HEK293 (cell line): ENCODE measurements at regions not wholly inside any gene's neighbourhood (a gene's known extent, or its start where the extent isn't known, plus 50 kb on each side); places are given as distances from the start of the nearest gene placed in this dataset.
"Not testable (repeated sequence)": the region's sequence is repeated elsewhere in the genome, so short reads cannot be mapped to it uniquely, and the experiment has no call there.

Source experiments
- CTCF ChIA-PET: fragments of 350-600 bp; formaldehyde crosslinking; extraction: SDS; loops from one replicate; lab custom pipeline; 2021; ENCODE audit warnings: antibody characterized with exemption; lab: Yijun Ruan, JAX
- POLR2A ChIA-PET: fragments of 300-600 bp; formaldehyde crosslinking; extraction: SDS; loops from one replicate; lab custom pipeline; 2020; ENCODE audit warnings: antibody characterized with exemption, inconsistent platforms; lab: Yijun Ruan, JAX
- H3K27ac ChIP-seq: fragments of 200-500 bp; sonication (Bioruptor generic); 2 replicates; pipeline ENCODE4 v1.5.1; 2014; ENCODE audit warnings: low read depth, low read length, control low read depth, inconsistent platforms; ENCODE audit errors: extremely low read depth
- H3K36me3 ChIP-seq, 2 experiments: fragments of 200-500 bp in 1 of 2; sonication (Bioruptor generic) in 1 of 2; 1 replicate in 1 of 2; 2 replicates in 1 of 2; pipeline ENCODE4 v1.5.1; 2014 to 2017; ENCODE audit warnings: inconsistent platforms in 2 of 2, low read length in 2 of 2; ENCODE audit not compliant: control insufficient read depth in 2 of 2, insufficient read depth in 1 of 2
- H3K4me1 ChIP-seq: fragments of 200-500 bp; sonication (Bioruptor generic); 2 replicates; pipeline ENCODE4 v1.5.1; 2014; ENCODE audit warnings: mild to moderate bottlenecking, low read length, inconsistent platforms; ENCODE audit not compliant: control insufficient read depth, insufficient read depth
- H3K4me3 ChIP-seq: 2 replicates; pipeline ENCODE4 v1.5.1; 2011; ENCODE audit warnings: low read depth, mild to moderate bottlenecking, control low read depth, low read length, moderate library complexity
- H3K9me3 ChIP-seq: fragments of 200-500 bp; sonication (Bioruptor generic); 2 replicates; pipeline ENCODE4 v1.5.1; 2014; ENCODE audit warnings: low read depth, low read length, inconsistent platforms; ENCODE audit not compliant: control insufficient read depth, insufficient read depth

DNA sequence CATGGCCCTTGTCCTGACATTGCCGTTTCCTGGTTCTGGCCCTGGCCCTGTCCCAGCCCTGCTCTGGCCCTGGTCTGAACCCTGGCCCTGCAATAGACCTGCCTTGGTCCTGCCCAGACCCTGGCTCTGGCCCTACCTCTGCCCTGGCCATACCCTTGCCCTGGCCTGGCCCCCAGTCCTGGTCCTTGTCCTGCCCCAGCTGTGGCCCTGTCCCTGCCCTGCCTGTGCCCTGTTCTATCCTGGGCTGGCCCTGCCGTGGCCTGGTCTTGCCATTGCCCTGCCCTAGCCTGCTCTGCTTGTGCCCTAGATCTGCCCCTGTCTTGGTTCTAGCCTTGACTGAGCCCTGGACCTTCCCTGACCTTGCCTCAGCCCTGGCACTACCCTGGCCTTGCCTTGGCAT lies 1560.1 kb downstream of the RPIA start:
- H3K27ac ChIP-seq, H3K36me3 ChIP-seq, H3K4me3 ChIP-seq, H3K4me1 ChIP-seq, CTCF ChIA-PET, H3K9me3 ChIP-seq, POLR2A ChIA-PET: not testable (repeated sequence)

DNA sequence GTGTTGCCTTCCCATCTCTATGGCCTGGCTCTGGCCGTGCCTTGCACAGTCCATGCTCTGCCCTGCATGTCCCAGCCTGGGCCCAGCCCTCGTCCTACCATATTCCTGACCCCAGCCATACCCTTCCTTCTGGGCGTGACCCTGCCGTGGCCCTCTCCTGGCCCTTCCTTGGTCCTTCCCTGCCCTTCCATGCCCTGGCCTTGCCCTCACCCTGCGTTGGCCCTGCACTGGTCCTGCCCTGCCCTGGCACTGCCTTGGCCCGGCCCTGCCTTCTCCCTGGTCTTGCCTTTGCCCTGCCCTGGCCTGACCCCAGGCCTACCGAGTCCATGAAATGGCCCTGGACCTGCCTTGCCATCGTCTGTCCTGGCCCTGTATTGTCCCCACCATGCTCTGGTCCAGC lies 1561.8 kb downstream of the RPIA start:
- H3K4me1 ChIP-seq, H3K36me3 ChIP-seq, POLR2A ChIA-PET, CTCF ChIA-PET, H3K9me3 ChIP-seq, H3K4me3 ChIP-seq, H3K27ac ChIP-seq: not testable (repeated sequence)

DNA sequence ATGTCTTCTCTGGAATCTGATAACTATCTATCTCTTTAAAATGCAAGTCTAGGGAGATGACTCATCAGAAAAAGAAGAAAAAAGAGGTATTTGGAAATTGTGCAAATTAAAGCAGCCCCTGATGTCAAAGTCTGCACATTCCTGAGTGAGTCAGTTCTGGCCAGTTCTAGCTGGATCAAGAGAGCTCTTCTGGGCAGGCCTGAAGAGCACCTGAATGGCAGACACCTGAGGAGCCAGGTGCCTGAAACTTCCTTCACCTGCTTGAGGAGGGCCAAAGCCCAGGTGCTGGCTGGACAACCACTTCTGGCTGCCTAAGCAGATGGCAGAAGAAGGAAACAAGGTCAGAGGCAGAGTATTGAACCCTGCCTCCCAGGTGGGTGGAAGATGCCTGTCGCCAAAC lies 1575.4 kb downstream of the RPIA start:
- H3K27ac ChIP-seq, CTCF ChIA-PET, POLR2A ChIA-PET: not testable (repeated sequence)

DNA sequence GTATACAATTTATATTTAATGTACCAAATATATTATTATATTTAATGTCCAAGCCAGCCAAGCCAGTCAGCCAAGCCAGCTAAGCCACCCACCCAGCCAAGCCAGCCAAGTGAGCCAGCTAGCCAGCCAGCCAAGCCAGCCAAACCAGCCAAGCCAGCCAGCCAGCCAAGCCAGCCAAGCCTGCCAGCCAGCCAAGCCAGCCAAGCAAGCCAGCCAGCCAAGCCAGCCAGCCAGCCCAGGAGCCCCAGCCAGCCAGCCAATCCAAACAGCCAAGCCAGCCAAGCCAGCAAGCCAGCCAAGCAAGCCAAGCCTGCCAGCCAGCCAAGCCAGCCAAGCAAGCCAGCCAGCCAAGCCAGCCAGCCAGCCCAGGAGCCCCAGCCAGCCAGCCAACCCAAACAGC lies 1596.3 kb downstream of the RPIA start:
- POLR2A ChIA-PET, H3K9me3 ChIP-seq, CTCF ChIA-PET, H3K4me3 ChIP-seq, H3K4me1 ChIP-seq, H3K36me3 ChIP-seq, H3K27ac ChIP-seq: not testable (repeated sequence)

More for the DNA sequence above, 1575.4 kb downstream of the RPIA start:
- H3K9me3 ChIP-seq, H3K36me3 ChIP-seq, H3K4me1 ChIP-seq, H3K4me3 ChIP-seq: not testable (repeated sequence)

DNA sequence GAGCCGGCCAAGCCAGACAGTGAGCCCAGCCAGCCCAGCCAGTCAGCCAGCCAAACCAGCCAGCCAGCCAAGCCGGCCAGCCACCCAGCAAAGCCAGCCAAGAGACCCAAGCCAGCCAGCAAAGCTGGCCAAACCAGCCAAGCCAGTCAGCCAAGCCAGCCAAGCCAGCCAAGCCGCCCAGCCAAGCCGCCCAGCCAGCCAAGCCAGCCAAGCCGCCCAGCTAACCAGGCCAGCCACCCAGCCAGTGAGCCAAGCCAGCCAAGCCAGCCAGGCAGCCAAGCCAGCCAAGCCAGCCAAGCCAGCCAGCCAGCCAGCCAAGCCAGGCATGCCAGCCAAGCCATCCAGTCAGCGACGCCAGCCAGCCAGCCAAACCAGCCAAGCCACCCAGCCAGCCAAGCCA lies 1596.9 kb downstream of the RPIA start:
- H3K4me3 ChIP-seq, POLR2A ChIA-PET, H3K27ac ChIP-seq, CTCF ChIA-PET, H3K4me1 ChIP-seq, H3K36me3 ChIP-seq, H3K9me3 ChIP-seq: not testable (repeated sequence)

DNA sequence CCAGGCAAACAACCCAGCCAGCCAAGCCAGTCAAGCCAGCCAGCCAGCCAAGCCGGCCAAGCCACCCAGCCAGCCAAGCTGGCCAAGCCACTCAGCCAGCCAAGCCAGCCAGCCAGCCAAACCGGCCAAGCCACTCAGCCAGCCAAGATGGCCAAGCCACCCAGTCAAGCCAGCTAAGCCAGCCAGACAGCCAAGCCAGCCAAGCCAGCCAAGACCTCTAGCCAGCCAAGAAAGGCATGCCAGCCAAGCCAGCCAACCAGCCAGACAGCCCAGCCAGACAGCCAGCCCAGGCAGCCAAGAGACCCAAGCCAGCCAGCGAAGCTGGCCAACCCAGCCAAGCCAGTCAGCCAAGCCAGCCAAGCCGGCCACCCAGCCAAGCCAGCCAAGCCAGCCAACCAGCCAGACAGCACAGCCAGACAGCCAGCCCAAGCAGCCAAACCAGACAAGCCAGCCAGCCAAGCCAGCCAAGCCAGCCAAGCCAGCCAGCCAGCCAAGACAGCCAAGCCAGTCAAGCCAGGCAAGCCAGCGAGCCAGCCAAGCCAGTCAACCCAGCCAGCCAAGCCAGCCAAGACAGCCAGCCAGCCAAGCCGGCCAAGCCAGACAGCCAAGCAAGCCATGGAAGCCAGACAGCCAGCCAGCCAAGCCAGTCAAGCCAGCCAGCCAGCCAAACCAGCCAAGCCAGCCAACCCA lies 1598.0 kb downstream of the RPIA start:
- H3K36me3 ChIP-seq, H3K27ac ChIP-seq, H3K4me3 ChIP-seq, H3K4me1 ChIP-seq, H3K9me3 ChIP-seq, CTCF ChIA-PET, POLR2A ChIA-PET: not testable (repeated sequence)

DNA sequence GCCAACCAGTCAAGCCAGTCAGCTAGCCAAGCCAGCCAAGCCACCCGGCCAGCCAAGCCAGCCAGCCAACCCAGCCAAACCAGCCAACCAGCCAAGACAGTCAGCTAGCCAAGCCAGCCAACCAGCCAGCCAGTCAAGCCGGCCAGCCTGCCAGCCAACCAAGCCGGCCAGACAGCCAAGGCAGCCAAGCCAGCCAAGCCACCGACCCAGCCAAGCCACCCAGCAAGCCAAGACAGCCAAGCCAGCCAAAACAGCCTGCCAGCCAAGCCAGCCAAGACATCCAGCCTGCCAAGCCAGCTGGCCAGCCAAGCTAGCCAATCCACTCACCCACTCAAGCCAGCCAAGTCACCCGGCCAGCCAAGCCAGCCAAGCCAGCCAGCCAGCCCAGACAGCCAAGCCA lies 1599.2 kb downstream of the RPIA start:
- H3K36me3 ChIP-seq, H3K4me1 ChIP-seq, POLR2A ChIA-PET, H3K4me3 ChIP-seq, H3K27ac ChIP-seq, CTCF ChIA-PET, H3K9me3 ChIP-seq: not testable (repeated sequence)

DNA sequence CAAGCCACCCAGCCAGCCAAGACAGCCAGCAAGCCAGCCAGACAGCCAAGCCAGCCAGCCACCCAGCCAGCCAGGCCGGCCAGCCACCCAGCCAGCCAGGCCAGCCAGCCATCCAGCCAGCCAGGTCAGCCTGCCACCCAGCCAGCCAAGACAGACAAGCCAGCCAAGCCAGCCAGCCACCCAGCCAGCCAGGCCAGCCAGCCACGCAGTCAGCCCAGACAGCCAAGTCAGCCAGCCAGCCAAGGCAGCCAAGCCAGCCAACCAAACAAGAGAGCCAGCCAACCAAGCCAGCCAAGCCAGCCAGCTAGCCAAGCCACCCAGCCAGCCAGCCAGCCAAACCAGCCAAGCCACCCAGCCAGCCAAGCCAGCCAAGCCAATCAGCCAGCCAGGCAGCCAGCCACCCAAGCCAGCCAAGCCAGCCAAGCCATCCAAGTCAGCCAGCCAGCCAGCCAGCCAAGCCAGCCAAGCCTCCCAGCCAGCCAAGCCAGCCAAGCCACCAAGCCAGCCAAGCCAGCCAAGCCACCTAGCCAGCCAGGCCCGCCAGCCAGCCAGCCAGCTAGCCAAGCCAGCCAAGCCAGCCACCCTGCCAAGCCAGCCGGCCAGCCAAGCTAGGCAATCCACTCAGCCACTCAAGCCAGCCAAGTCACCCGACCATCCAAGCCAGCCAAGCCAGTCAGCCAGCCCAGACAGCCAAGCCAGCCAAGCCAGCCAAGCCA lies 1599.9 kb downstream of the RPIA start:
- H3K27ac ChIP-seq, CTCF ChIA-PET, H3K4me3 ChIP-seq, H3K9me3 ChIP-seq, H3K36me3 ChIP-seq, H3K4me1 ChIP-seq, POLR2A ChIA-PET: not testable (repeated sequence)

DNA sequence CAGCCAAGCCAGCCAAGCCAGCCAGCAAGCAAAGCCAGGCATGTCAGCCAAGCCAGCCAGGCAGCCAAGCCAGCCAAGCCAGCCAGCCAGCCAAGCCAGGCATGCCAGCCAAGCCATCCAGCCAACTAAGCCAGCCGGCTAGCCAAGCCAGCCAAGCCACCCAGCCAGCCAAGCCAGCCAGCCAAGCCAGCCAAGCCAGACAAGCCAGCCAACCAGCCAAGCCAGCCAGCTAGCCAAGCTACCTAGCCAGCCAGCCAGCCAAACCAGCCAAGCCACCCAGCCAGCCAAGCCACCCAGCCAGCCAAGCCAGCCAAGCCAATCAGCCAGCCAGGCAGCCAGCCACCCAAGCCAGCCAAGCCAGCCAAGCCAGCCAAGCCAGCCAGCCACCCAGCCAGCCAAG lies 1600.5 kb downstream of the RPIA start:
- CTCF ChIA-PET, result not testable (repeated sequence)

DNA sequence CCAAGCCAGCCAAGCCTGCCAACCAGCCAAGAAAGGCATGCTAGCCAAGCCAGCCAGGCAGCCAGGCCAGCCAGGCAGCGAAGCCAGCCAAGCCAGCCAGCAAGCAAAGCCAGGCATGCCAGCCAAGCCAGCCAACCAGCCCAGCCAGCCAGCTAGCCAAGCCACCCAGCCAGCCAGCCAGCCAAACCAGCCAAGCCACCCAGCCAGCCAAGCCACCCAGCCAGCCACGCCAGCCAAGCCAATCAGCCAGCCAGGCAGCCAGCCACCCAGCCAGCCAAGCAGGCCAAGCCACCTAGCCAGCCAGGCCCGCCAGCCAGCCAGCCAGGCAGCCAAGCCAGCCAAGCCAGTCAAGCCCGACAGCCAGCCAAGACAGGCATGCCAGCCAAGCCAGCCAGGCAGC lies 1601.0 kb downstream of the RPIA start:
- H3K36me3 ChIP-seq, H3K4me3 ChIP-seq, H3K4me1 ChIP-seq, CTCF ChIA-PET, H3K27ac ChIP-seq, POLR2A ChIA-PET, H3K9me3 ChIP-seq: not testable (repeated sequence)

More for the DNA sequence above, 1600.5 kb downstream of the RPIA start:
- H3K27ac ChIP-seq, H3K36me3 ChIP-seq, H3K9me3 ChIP-seq, H3K4me1 ChIP-seq, H3K4me3 ChIP-seq, POLR2A ChIA-PET: not testable (repeated sequence)

DNA sequence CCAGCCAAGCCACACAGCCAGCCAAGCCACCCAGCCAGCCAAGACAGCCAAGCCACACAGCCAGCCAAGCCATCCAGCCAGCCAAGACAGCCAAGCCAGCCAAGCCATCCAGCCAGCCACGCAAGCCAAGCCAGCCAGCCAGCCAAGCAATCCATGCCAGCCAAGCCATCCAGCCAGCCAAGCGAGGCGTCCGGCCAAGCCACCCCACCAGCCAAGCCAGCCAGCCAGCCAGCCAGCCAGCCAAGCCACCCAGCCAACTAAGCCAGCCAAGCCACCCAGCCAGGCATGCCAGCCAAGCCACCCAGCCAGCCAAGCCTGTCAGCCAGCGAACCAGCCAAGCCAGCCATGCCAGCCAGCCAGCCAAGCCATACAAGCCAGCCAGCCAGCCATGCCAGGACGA lies 1601.8 kb downstream of the RPIA start:
- CTCF ChIA-PET, H3K27ac ChIP-seq, H3K36me3 ChIP-seq, H3K9me3 ChIP-seq, H3K4me3 ChIP-seq, POLR2A ChIA-PET, H3K4me1 ChIP-seq: not testable (repeated sequence)
